ENCODE measurements at regions not wholly inside any gene's neighbourhood (a gene's known extent, or its start where the extent isn't known, plus 50 kb on each side); places are given as distances from the start of the nearest gene placed in this dataset.

- Histone ChIP-seq H3K4me3 (no peak overlapping the region), H3K27ac (no peak overlapping the region), H3K9me3 (no peaks in the 10 kb centered on the region), H3K4me1 (no peaks in the 10 kb centered on the region), H3K27me3 (no peaks in the 10 kb centered on the region), H3K36me3 (no peaks in the 10 kb centered on the region)
- no peak for DNase-seq
- WGBS, 2 donors = 83 to 87% methylated on average over 2 of the region's 2 CpGs
- intact Hi-C loops (cut with DNase I) = no loop called here
- TF ChIP-seq CTCF (IDR thresholded peaks at IDR 0.05) = no peak
Measured at GRCh38 chr7:86958380-86958779, 101.1 kb downstream of the ELAPOR2 start.

GRCh38 chr7:86956567-86956966 is 102.9 kb downstream of the ELAPOR2 start:
- intact Hi-C loops (cut with DNase I) = no loop called here
- no peak for DNase-seq
- TF ChIP-seq POLR2A (IDR thresholded peaks at IDR 0.05) = no peak
- no peak for TF ChIP-seq CTCF (IDR thresholded peaks at IDR 0.05)
- no peak overlapping the region for H3K4me3 ChIP-seq
- no peaks in the 10 kb centered on the region for H3K9me3 ChIP-seq
- 59 to 76% methylated on average over 4 of the region's 4 CpGs for WGBS, 2 donors
- no peak overlapping the region for H3K27ac ChIP-seq
- no peaks in the 10 kb centered on the region for H3K4me1 ChIP-seq
- H3K36me3 ChIP-seq = no peaks in the 10 kb centered on the region
- H3K27me3 ChIP-seq = no peaks in the 10 kb centered on the region

- H3K36me3 ChIP-seq = no peaks in the 10 kb centered on the region
- TF ChIP-seq CTCF (IDR thresholded peaks at IDR 0.05) (no peak), POLR2A (IDR thresholded peaks at IDR 0.05) (no peak)
- no peaks in the 10 kb centered on the region for H3K9me3 ChIP-seq
- no peaks in the 10 kb centered on the region for H3K4me1 ChIP-seq
- 94 to 100% methylated on average over 1 of the region's 1 CpG for WGBS, 2 donors
- DNase-seq = no peak
- no peaks in the 10 kb centered on the region for H3K27me3 ChIP-seq
- H3K27ac ChIP-seq = no peak overlapping the region
- H3K4me3 ChIP-seq = no peak overlapping the region
- intact Hi-C loops (cut with DNase I) = no loop called here
Measured at GRCh38 chr7:86955895-86956503, 103.5 kb downstream of the ELAPOR2 start.

- no peaks in the 10 kb centered on the region for H3K4me1 ChIP-seq
- no peak for DNase-seq
- no peak overlapping the region for H3K4me3 ChIP-seq
- intact Hi-C loops (cut with DNase I) = no loop called here
- H3K9me3 ChIP-seq = no peaks in the 10 kb centered on the region
- H3K27me3 ChIP-seq = no peaks in the 10 kb centered on the region
- H3K36me3 ChIP-seq = no peaks in the 10 kb centered on the region
- no peak overlapping the region for H3K27ac ChIP-seq
- TF ChIP-seq POLR2A (IDR thresholded peaks at IDR 0.05) = no peak
- no peak for TF ChIP-seq CTCF (IDR thresholded peaks at IDR 0.05)
Measured at GRCh38 chr7:86954971-86955370, 104.5 kb downstream of the ELAPOR2 start.

- no peak for DNase-seq
- TF ChIP-seq CTCF (IDR thresholded peaks at IDR 0.05) (no peak), POLR2A (IDR thresholded peaks at IDR 0.05) (no peak)
- intact Hi-C loops (cut with DNase I) = no loop called here
- Histone ChIP-seq H3K27ac (no peak overlapping the region), H3K27me3 (no peaks in the 10 kb centered on the region), H3K9me3 (no peaks in the 10 kb centered on the region), H3K4me1 (no peaks in the 10 kb centered on the region), H3K36me3 (no peaks in the 10 kb centered on the region), H3K4me3 (no peak overlapping the region)
- WGBS, 2 donors = 62 to 72% methylated on average over 3 of the region's 3 CpGs
Measured at GRCh38 chr7:86953653-86954336, 105.7 kb downstream of the ELAPOR2 start.

Measured in esophagus squamous epithelium (tissue), 5 donors.